ENCODE measurements at regions not wholly inside any gene's neighbourhood (a gene's known extent, or its start where the extent isn't known, plus 50 kb on each side); places are given as distances from the start of the nearest gene placed in this dataset.
"Not testable (repeated sequence)": the region's sequence is repeated elsewhere in the genome, so short reads cannot be mapped to it uniquely, and the experiment has no call there.

GRCh38 chr13:26864576-26864975 lies 104.0 kb upstream of the GPR12 start:
- intact Hi-C loops (cut with micrococcal nuclease): no loop called here
- H3K27me3 Mint-ChIP-seq: peaks cover 0 to 37% (median 14%) of the 10 kb centered on the region in 5 donors
- no peaks in the 10 kb centered on the region for H3K9me3 ChIP-seq (ENCODE audit: control insufficient read depth in 2 of 3, low read length in 3 of 3)
- H3K27me3 ChIP-seq (ENCODE audit: control insufficient read depth in 2 of 2, insufficient read depth in 2 of 2, low read length in 2 of 2): no peaks in the 10 kb centered on the region
- H3K4me3 ChIP-seq (ENCODE audit: low read length): no peak overlapping the region
- ChIA-PET CTCF (no interaction called here), POLR2A (no interaction called here)
- no peak overlapping the region for H3K4me3 Mint-ChIP-seq
- H3K9me3 Mint-ChIP-seq: peaks cover 0 to 11% (median 0%) of the 10 kb centered on the region in 11 donors
- no peak overlapping the region for H3K27ac ChIP-seq (ENCODE audit: low read depth, low read length)
- no peak for DNase-seq
- H3K4me1 ChIP-seq (ENCODE audit: control insufficient read depth in 2 of 2, insufficient read depth in 2 of 2, low read length in 2 of 2): no peaks in the 10 kb centered on the region
- no peaks in the 10 kb centered on the region for H3K36me3 ChIP-seq (ENCODE audit: control insufficient read depth in 2 of 3, insufficient read depth in 3 of 3, low read length in 3 of 3)
- ATAC-seq: no peak
- H3K27ac Mint-ChIP-seq: no peak overlapping the region
- peaks cover 0 to 4% (median 0%) of the 10 kb centered on the region in 5 donors for H3K36me3 Mint-ChIP-seq
- H3K4me1 Mint-ChIP-seq: no peaks in the 10 kb centered on the region

DNA sequence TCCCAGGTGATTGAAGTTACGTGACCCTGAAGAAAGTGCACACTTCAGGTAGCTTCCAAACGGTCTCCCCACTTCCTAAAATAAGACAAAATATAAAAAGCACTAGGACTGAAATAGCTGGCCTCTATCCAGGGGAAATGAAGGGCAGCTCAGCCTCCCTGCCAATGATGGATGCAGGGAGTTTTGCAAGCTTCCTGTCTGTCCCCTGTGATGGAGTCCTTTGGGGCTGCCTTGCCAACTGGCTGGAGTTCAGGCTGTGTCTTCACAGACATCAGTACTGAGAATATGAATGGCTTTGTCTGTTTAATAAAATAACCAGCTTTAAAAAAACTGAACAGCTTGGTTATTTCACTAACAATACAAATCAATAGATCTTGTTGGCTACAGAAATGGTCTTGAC lies 101.4 kb upstream of the GPR12 start:
- Histone ChIP-seq H3K36me3 (ENCODE audit: control insufficient read depth in 2 of 3, insufficient read depth in 3 of 3, low read length in 3 of 3) (no peaks in the 10 kb centered on the region), H3K4me3 (ENCODE audit: low read length) (no peak overlapping the region), H3K4me1 (ENCODE audit: control insufficient read depth in 2 of 2, insufficient read depth in 2 of 2, low read length in 2 of 2) (no peaks in the 10 kb centered on the region), H3K27ac (ENCODE audit: low read depth, low read length) (no peak overlapping the region), H3K9me3 (ENCODE audit: control insufficient read depth in 2 of 3, low read length in 3 of 3) (no peaks in the 10 kb centered on the region), H3K27me3 (ENCODE audit: control insufficient read depth in 2 of 2, insufficient read depth in 2 of 2, low read length in 2 of 2) (no peaks in the 10 kb centered on the region)
- Mint-ChIP-seq H3K27me3 (peaks cover 0 to 55% (median 22%) of the 10 kb centered on the region in 5 donors), H3K4me1 (no peaks in the 10 kb centered on the region), H3K36me3 (peaks cover 0 to 4% (median 0%) of the 10 kb centered on the region in 5 donors), H3K4me3 (no peak overlapping the region), H3K27ac (no peak overlapping the region), H3K9me3 (peaks cover 0 to 11% (median 0%) of the 10 kb centered on the region in 11 donors)
- DNase-seq: no peak
- CTCF ChIA-PET: no interaction called here
- intact Hi-C loops (cut with micrococcal nuclease): no loop called here
- POLR2A ChIA-PET: no interaction called here
- ATAC-seq: no peak

DNA sequence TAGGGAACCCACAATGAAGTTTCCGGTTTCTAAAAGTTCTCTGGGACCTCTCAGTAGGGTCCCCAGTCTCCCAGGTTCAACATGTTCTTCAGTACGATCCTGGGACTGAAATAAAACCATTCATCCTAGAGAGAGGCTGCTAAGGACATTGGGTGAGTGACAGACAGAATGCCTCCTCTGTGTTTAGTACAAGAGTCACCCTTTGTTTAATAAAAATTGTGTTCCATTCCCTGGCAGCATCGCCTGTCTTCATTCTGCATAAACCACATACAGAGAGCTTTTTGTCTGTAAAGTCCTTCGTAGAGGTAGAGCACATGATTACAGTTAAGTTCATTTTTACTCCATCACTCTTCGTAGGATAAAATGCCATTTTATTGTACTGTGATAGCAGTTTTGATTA lies 95.3 kb upstream of the GPR12 start:
- ATAC-seq (no peak), DNase-seq (no peak)
- no peaks in the 10 kb centered on the region for H3K4me1 Mint-ChIP-seq
- H3K27ac ChIP-seq (ENCODE audit: low read depth, low read length): no peak overlapping the region
- POLR2A ChIA-PET: no interaction called here
- no peak overlapping the region for H3K4me3 ChIP-seq (ENCODE audit: low read length)
- CTCF ChIA-PET: no interaction called here
- no peak overlapping the region for H3K4me3 Mint-ChIP-seq
- intact Hi-C loops (cut with micrococcal nuclease): no loop called here
- H3K27me3 Mint-ChIP-seq: peaks cover 18 to 65% (median 35%) of the 10 kb centered on the region in 5 donors
- H3K27ac Mint-ChIP-seq: no peak overlapping the region
- H3K4me1 ChIP-seq (ENCODE audit: control insufficient read depth in 2 of 2, insufficient read depth in 2 of 2, low read length in 2 of 2): no peaks in the 10 kb centered on the region
- H3K36me3 Mint-ChIP-seq: peaks cover 0 to 4% (median 0%) of the 10 kb centered on the region in 5 donors
- peaks cover 0 to 10% (median 3%) of the 10 kb centered on the region in 11 donors for H3K9me3 Mint-ChIP-seq
- H3K9me3 ChIP-seq (ENCODE audit: control insufficient read depth in 2 of 3, low read length in 3 of 3): no peaks in the 10 kb centered on the region
- H3K36me3 ChIP-seq (ENCODE audit: control insufficient read depth in 2 of 3, insufficient read depth in 3 of 3, low read length in 3 of 3): no peaks in the 10 kb centered on the region
- H3K27me3 ChIP-seq (ENCODE audit: control insufficient read depth in 2 of 2, insufficient read depth in 2 of 2, low read length in 2 of 2): no peaks in the 10 kb centered on the region

DNA sequence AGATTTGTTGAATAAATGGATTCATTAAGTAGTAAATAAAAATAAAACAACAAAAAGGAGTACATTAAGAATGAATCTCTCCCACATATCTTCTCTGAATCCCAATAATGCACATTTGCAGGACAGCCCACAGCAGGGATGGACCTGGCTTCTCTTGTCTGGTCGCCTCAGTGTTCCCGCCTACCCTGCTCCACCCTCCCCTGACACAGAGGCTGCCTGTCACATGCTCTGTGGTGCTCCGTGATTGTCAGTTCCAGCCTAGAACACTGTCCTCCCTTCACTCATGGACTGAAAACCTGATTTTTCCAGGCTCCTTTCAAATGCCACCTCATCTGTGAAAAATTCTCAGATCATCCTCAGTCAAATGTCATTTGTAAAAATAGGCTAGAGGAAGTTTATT lies 94.5 kb upstream of the GPR12 start:
- peaks cover 0 to 3% (median 0%) of the 10 kb centered on the region in 5 donors for H3K36me3 Mint-ChIP-seq
- Histone ChIP-seq H3K36me3 (ENCODE audit: control insufficient read depth in 2 of 3, insufficient read depth in 3 of 3, low read length in 3 of 3) (no peaks in the 10 kb centered on the region), H3K27me3 (ENCODE audit: control insufficient read depth in 2 of 2, insufficient read depth in 2 of 2, low read length in 2 of 2) (no peaks in the 10 kb centered on the region), H3K4me3 (ENCODE audit: low read length) (no peak overlapping the region), H3K27ac (ENCODE audit: low read depth, low read length) (no peak overlapping the region), H3K9me3 (ENCODE audit: control insufficient read depth in 2 of 3, low read length in 3 of 3) (no peaks in the 10 kb centered on the region), H3K4me1 (ENCODE audit: control insufficient read depth in 2 of 2, insufficient read depth in 2 of 2, low read length in 2 of 2) (no peaks in the 10 kb centered on the region)
- peaks cover 18 to 64% (median 35%) of the 10 kb centered on the region in 5 donors for H3K27me3 Mint-ChIP-seq
- ChIA-PET POLR2A (no interaction called here), CTCF (no interaction called here)
- H3K4me1 Mint-ChIP-seq: no peaks in the 10 kb centered on the region
- no peak overlapping the region for H3K27ac Mint-ChIP-seq
- H3K4me3 Mint-ChIP-seq: no peak overlapping the region
- H3K9me3 Mint-ChIP-seq: peaks cover 0 to 8% (median 3%) of the 10 kb centered on the region in 11 donors
- ATAC-seq (no peak), DNase-seq (no peak)
- intact Hi-C loops (cut with micrococcal nuclease): no loop called here

DNA sequence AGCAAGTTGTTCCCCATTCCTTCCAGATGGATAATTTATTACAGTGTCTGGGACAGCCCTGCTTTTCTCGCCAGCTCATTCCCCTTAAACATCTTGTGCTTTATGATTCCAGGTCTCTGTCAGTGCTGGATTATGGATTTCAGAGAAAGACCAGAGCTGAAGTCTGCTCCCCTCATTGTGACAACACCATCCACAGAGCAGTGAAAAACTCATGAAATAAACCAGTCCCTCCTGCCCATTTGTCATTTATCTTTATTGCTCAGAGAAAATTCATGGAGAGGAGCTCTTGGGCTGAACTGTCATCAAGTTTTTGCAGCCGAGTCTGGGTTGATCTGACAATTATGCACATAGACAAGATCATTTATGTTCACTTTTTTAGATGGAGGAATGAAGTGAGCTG lies 92.7 kb upstream of the GPR12 start:
- Histone ChIP-seq H3K4me3 (ENCODE audit: low read length) (no peak overlapping the region), H3K4me1 (ENCODE audit: control insufficient read depth in 2 of 2, insufficient read depth in 2 of 2, low read length in 2 of 2) (no peaks in the 10 kb centered on the region), H3K27ac (ENCODE audit: low read depth, low read length) (no peak overlapping the region), H3K27me3 (ENCODE audit: control insufficient read depth in 2 of 2, insufficient read depth in 2 of 2, low read length in 2 of 2) (no peaks in the 10 kb centered on the region), H3K9me3 (ENCODE audit: control insufficient read depth in 2 of 3, low read length in 3 of 3) (no peaks in the 10 kb centered on the region), H3K36me3 (ENCODE audit: control insufficient read depth in 2 of 3, insufficient read depth in 3 of 3, low read length in 3 of 3) (no peaks in the 10 kb centered on the region)
- Mint-ChIP-seq H3K9me3 (peaks cover 0 to 5% (median 0%) of the 10 kb centered on the region in 11 donors), H3K36me3 (no peaks in the 10 kb centered on the region), H3K27me3 (peaks cover 22 to 57% (median 26%) of the 10 kb centered on the region in 5 donors), H3K4me3 (no peak overlapping the region), H3K4me1 (no peaks in the 10 kb centered on the region), H3K27ac (no peak overlapping the region)
- POLR2A ChIA-PET: no interaction called here
- intact Hi-C loops (cut with micrococcal nuclease): no loop called here
- DNase-seq (no peak), ATAC-seq (no peak)
- CTCF ChIA-PET: no interaction called here

GRCh38 chr13:26847281-26847680 lies 86.7 kb upstream of the GPR12 start:
- H3K9me3 Mint-ChIP-seq: peaks cover 0 to 4% (median 0%) of the 10 kb centered on the region in 11 donors
- no peak overlapping the region for H3K4me3 ChIP-seq (ENCODE audit: low read length)
- H3K4me1 Mint-ChIP-seq: no peaks in the 10 kb centered on the region
- H3K4me3 Mint-ChIP-seq: no peak overlapping the region
- H3K9me3 ChIP-seq (ENCODE audit: control insufficient read depth in 2 of 3, low read length in 3 of 3): no peaks in the 10 kb centered on the region
- intact Hi-C loops (cut with micrococcal nuclease): no loop called here
- H3K36me3 ChIP-seq (ENCODE audit: control insufficient read depth in 2 of 3, insufficient read depth in 3 of 3, low read length in 3 of 3): no peaks in the 10 kb centered on the region
- ChIA-PET CTCF (no interaction called here), POLR2A (no interaction called here)
- no peak for ATAC-seq
- H3K27ac ChIP-seq (ENCODE audit: low read depth, low read length): no peak overlapping the region
- H3K4me1 ChIP-seq (ENCODE audit: control insufficient read depth in 2 of 2, insufficient read depth in 2 of 2, low read length in 2 of 2): no peaks in the 10 kb centered on the region
- peaks cover 4 to 37% (median 16%) of the 10 kb centered on the region in 5 donors for H3K27me3 Mint-ChIP-seq
- no peaks in the 10 kb centered on the region for H3K27me3 ChIP-seq (ENCODE audit: control insufficient read depth in 2 of 2, insufficient read depth in 2 of 2, low read length in 2 of 2)
- H3K36me3 Mint-ChIP-seq: no peaks in the 10 kb centered on the region
- no peak for DNase-seq
- H3K27ac Mint-ChIP-seq: no peak overlapping the region

DNA sequence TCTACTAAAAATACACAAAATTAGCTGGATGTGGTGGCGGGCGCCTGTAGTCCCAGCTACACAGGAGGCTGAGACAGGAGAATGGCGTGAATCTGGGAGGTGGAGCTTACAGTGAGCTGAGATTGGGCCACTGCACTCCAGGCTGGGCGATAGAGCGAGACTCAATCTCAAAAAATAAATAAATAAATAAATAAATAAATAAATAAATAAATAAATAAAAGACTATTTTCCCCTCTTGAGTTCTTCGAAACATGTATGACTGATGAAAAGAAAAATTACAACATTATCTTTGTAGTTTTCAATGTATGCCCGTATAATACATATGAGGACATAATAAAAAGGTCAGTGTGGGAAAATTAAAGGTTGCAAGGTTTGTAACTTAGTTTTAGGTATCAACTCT lies 84.5 kb upstream of the GPR12 start:
- H3K4me1 Mint-ChIP-seq; H3K9me3 Mint-ChIP-seq; H3K4me1 ChIP-seq (ENCODE audit: control insufficient read depth in 2 of 2, insufficient read depth in 2 of 2, low read length in 2 of 2); H3K9me3 ChIP-seq (ENCODE audit: control insufficient read depth in 2 of 3, low read length in 3 of 3); H3K36me3 ChIP-seq (ENCODE audit: control insufficient read depth in 2 of 3, insufficient read depth in 3 of 3, low read length in 3 of 3); ATAC-seq; H3K4me3 ChIP-seq (ENCODE audit: low read length); H3K27ac ChIP-seq (ENCODE audit: low read depth, low read length); H3K4me3 Mint-ChIP-seq; H3K27ac Mint-ChIP-seq; POLR2A ChIA-PET; intact Hi-C loops (cut with micrococcal nuclease); CTCF ChIA-PET; H3K27me3 ChIP-seq (ENCODE audit: control insufficient read depth in 2 of 2, insufficient read depth in 2 of 2, low read length in 2 of 2); DNase-seq; H3K36me3 Mint-ChIP-seq: not testable (repeated sequence)
- H3K27me3 Mint-ChIP-seq: peaks cover 4 to 29% (median 21%) of the 10 kb centered on the region in 5 donors
